Gastroesophageal sphincter (tissue), 3 donors: ENCODE measurements at regions not wholly inside any gene's neighbourhood (a gene's known extent, or its start where the extent isn't known, plus 50 kb on each side); places are given as distances from the start of the nearest gene placed in this dataset.

Experiments used
- CTCF ChIP-seq, 4 experiments: fragments of 200-600 bp in 2 of 4; fragments of 450-650 bp in 2 of 4; sonication (generic) in 1 of 4; IDR thresholded peaks; one replicate each; pipeline ENCODE4 v1.5.1; 2017 to 2019; ENCODE audit warnings: antibody characterized with exemption in 4 of 4, mild to moderate bottlenecking in 2 of 4, moderate library complexity in 2 of 4
- POLR2A ChIP-seq, 2 donors: fragments of 450-650 bp; IDR thresholded peaks; one replicate each; pipeline ENCODE4 v1.6.1; 2017; ENCODE audit warnings: antibody characterized with exemption in 2 of 2, mild to moderate bottlenecking in 2 of 2, moderate library complexity in 1 of 2
- POLR2AphosphoS5 ChIP-seq: sonication (generic); formaldehyde crosslinking; IDR thresholded peaks from one replicate; pipeline ENCODE4 v1.6.1; 2017; ENCODE audit warnings: antibody characterized with exemption

GRCh38 chr10:29802171-29802570, 167.4 kb upstream of the SVIL start:
- TF ChIP-seq POLR2A (IDR thresholded peaks at IDR 0.05) (no peak), CTCF (IDR thresholded peaks at IDR 0.05) (no peak), POLR2AphosphoS5 (no peak)
